ENCODE measurements at regions not wholly inside any gene's neighbourhood (a gene's known extent, or its start where the extent isn't known, plus 50 kb on each side); places are given as distances from the start of the nearest gene placed in this dataset.

- DNase-seq (ENCODE audit: low read depth), result no peak
- in situ Hi-C loops (cut with HindIII; ENCODE audit: low pct_unique_long_range_greater_than_20kb, low sequenced_read_pairs), result loop anchor here (25.0 kb wide), 1 partner anchor 197 kb away; no protein-coding TSS in a partner anchor
These were observed 171.3 kb downstream of the SNCA start for GRCh38 chr4:89665662-89666061.

- no peak for DNase-seq (ENCODE audit: low read depth)
- in situ Hi-C loops (cut with HindIII; ENCODE audit: low pct_unique_long_range_greater_than_20kb, low sequenced_read_pairs), result loop anchor here (25.0 kb wide), 1 partner anchor 198 kb away; no protein-coding TSS in a partner anchor
These were observed 172.4 kb downstream of the SNCA start for GRCh38 chr4:89664521-89664920.

- DNase-seq (ENCODE audit: low read depth), result peak; percentile 73
- in situ Hi-C loops (cut with HindIII; ENCODE audit: low pct_unique_long_range_greater_than_20kb, low sequenced_read_pairs), result loop anchor here (25.0 kb wide), 1 partner anchor 201 kb away; no protein-coding TSS in a partner anchor
These were observed 175.6 kb downstream of the SNCA start for GRCh38 chr4:89661173-89661899.

- peak; percentile 67 for DNase-seq (ENCODE audit: low read depth)
- in situ Hi-C loops (cut with HindIII; ENCODE audit: low pct_unique_long_range_greater_than_20kb, low sequenced_read_pairs), result loop anchor here (25.0 kb wide), 1 partner anchor 202 kb away; no protein-coding TSS in a partner anchor
These were observed 176.4 kb downstream of the SNCA start for GRCh38 chr4:89660444-89661172.

- in situ Hi-C loops (cut with HindIII; ENCODE audit: low pct_unique_long_range_greater_than_20kb, low sequenced_read_pairs), result loop anchor here (25.0 kb wide), 1 partner anchor 204 kb away; no protein-coding TSS in a partner anchor
- no peak for DNase-seq (ENCODE audit: low read depth)
These were observed 178.3 kb downstream of the SNCA start for GRCh38 chr4:89658701-89659024.

GRCh38 chr4:89657931-89658700 is 178.8 kb downstream of the SNCA start:
- peak; percentile 27 for DNase-seq (ENCODE audit: low read depth)
- in situ Hi-C loops (cut with HindIII; ENCODE audit: low pct_unique_long_range_greater_than_20kb, low sequenced_read_pairs), result loop anchor here (25.0 kb wide), 1 partner anchor 204 kb away; no protein-coding TSS in a partner anchor

- in situ Hi-C loops (cut with HindIII; ENCODE audit: low pct_unique_long_range_greater_than_20kb, low sequenced_read_pairs), result loop anchor here (25.0 kb wide), 1 partner anchor 209 kb away; no protein-coding TSS in a partner anchor
These were observed 183.9 kb downstream of the SNCA start for GRCh38 chr4:89653012-89653411.

GRCh38 chr4:89645482-89645881 is 191.5 kb downstream of the SNCA start:
- no peak for DNase-seq (ENCODE audit: low read depth)
- in situ Hi-C loops (cut with HindIII; ENCODE audit: low pct_unique_long_range_greater_than_20kb, low sequenced_read_pairs), result no loop called here

More at GRCh38 chr4:89653012-89653411, 183.9 kb downstream of the SNCA start:
- no peak for DNase-seq (ENCODE audit: low read depth)

GRCh38 chr4:89641367-89641687 is 195.6 kb downstream of the SNCA start:
- DNase-seq (ENCODE audit: low read depth), result no peak
- in situ Hi-C loops (cut with HindIII; ENCODE audit: low pct_unique_long_range_greater_than_20kb, low sequenced_read_pairs), result no loop called here

GRCh38 chr4:89640620-89641366 is 196.2 kb downstream of the SNCA start:
- DNase-seq (ENCODE audit: low read depth), result peak; percentile 70
- in situ Hi-C loops (cut with HindIII; ENCODE audit: low pct_unique_long_range_greater_than_20kb, low sequenced_read_pairs), result no loop called here

GRCh38 chr4:89639395-89639794 is 197.6 kb downstream of the SNCA start:
- no peak for DNase-seq (ENCODE audit: low read depth)
- in situ Hi-C loops (cut with HindIII; ENCODE audit: low pct_unique_long_range_greater_than_20kb, low sequenced_read_pairs), result no loop called here

- in situ Hi-C loops (cut with HindIII; ENCODE audit: low pct_unique_long_range_greater_than_20kb, low sequenced_read_pairs), result no loop called here
- DNase-seq (ENCODE audit: low read depth), result no peak
These were observed 211.2 kb downstream of the SNCA start for GRCh38 chr4:89625599-89626293.

GRCh38 chr4:89619206-89619962 is 217.6 kb downstream of the SNCA start:
- no peak for DNase-seq (ENCODE audit: low read depth)
- in situ Hi-C loops (cut with HindIII; ENCODE audit: low pct_unique_long_range_greater_than_20kb, low sequenced_read_pairs), result no loop called here

- no peak for DNase-seq (ENCODE audit: low read depth)
- in situ Hi-C loops (cut with HindIII; ENCODE audit: low pct_unique_long_range_greater_than_20kb, low sequenced_read_pairs), result no loop called here
These were observed 218.8 kb downstream of the SNCA start for GRCh38 chr4:89618151-89618550.

- in situ Hi-C loops (cut with HindIII; ENCODE audit: low pct_unique_long_range_greater_than_20kb, low sequenced_read_pairs), result no loop called here
- DNase-seq (ENCODE audit: low read depth), result peak; percentile 66
These were observed 219.6 kb downstream of the SNCA start for GRCh38 chr4:89617317-89617716.

GRCh38 chr4:89616382-89616781 is 220.6 kb downstream of the SNCA start:
- in situ Hi-C loops (cut with HindIII; ENCODE audit: low pct_unique_long_range_greater_than_20kb, low sequenced_read_pairs), result no loop called here
- peak; percentile 39 for DNase-seq (ENCODE audit: low read depth)

- peak; percentile 10 for DNase-seq (ENCODE audit: low read depth)
- in situ Hi-C loops (cut with HindIII; ENCODE audit: low pct_unique_long_range_greater_than_20kb, low sequenced_read_pairs), result no loop called here
These were observed 221.9 kb downstream of the SNCA start for GRCh38 chr4:89615051-89615450.

Data from Caki2 (cell line).